ENCODE measurements at regions not wholly inside any gene's neighbourhood (a gene's known extent, or its start where the extent isn't known, plus 50 kb on each side); places are given as distances from the start of the nearest gene placed in this dataset.
"Not testable (repeated sequence)": the region's sequence is repeated elsewhere in the genome, so short reads cannot be mapped to it uniquely, and the experiment has no call there.

DNA sequence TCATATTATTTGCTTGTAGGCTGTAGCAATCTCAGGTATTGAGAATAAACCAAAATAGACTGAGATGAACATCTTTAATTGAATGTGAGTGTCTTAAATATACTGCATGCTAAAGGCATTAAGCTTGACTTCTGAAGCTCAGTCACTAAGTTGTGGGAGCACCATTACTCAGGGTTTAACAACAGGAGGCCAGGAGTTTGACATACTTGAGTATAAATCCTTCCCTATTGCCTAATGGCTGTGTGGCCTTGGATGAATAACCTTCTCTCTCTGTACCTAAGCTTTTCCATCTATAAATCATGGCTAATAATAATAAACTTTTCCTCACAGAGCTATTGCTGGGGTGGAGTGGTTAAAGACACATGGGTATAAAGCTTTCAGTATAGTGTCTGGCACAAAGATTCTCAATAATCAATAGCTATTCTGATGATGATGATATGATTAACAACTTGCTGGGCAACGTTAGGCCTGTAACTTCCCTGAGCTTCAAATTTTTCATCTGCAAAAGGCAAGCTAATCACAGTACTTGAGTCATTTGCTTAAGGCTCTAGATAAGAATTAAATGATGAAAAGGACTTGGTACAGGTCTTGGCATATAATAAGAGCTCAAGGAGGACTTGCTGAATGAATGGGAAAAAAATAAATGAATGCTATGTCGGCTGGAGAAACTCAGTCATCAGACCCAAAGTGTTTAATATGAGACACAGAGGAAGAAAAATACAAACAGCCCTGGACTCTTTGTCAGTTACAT lies 174.0 kb upstream of the IL12B start:
- DNase-seq = no peak

DNA sequence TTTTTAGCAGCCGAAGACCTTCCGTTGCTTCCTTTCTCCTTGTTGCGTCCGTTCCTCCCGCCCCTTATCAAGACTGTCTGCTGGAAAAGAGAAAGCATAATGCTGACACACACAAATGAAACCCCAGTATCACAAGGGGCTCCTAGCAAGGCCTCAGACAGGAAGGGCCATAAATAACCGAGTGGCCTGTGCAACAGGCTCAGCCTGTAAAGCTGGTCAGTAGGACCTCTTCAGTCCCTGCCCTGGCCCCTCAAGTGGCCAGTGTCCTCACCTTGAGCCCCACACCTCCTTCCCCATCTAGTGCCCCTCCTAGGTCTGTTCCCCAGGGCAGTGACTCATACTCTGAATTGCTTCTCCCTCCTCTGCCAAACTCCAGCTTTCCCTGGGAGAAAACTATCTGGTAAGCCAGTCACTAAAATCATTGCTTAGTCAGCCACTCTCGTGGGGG lies 174.6 kb upstream of the IL12B start:
- DNase-seq = no peak

- no peak for DNase-seq
These were observed 176.8 kb upstream of the IL12B start for GRCh38 chr5:159507055-159507454.

GRCh38 chr5:159507661-159508060 lies 177.4 kb upstream of the IL12B start:
- no peak for DNase-seq

DNA sequence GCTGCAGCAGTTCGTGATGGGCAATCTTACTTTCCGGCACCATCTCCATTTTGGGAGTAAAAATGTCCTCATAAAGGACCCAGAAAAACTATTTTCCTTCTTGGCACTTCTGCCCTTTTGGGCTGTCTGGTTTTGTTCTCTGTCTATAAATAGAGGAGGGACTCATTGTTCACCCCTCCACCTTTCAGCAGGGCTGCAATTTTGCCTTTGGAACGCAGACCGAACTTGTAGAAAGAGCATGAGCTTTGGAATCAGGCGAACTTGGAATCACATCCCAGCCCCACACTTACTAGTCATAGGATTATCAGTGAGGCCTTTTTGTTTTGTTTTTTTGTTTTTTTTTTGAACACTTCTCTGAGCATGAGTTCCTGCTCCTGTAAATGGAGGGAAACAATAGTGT lies 178.1 kb upstream of the IL12B start:
- DNase-seq = no peak

DNA sequence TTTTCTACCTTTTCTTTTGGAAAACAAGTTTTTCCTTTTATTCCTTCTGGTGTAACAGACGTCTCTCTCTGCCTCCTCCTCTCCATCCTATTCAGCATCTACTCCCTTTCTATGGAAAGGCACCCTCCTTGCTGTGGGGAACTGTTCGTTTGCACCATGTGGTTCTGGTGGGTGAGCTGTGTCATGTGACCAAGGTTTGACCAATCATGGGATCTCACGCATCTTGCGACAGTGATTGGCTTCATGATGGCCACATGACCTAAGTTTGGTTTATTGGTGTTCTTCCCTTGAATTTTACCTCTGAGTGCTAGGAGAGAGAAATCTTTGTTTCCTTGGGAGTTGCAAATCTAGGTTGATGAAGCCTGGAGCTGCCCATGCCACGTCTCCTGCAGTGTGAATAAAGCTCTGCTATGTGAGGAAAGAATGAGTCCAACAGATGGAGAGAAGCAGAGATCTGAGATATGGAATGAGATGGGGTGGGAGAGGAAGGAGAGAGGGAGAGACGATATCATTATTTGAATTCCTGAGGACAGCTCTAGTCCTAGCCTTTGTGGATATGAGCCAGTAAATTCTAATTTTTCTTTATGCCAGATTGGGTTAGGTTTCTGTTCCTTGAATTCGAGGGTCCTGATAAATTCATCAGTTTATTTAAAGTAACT lies 178.8 kb upstream of the IL12B start:
- no peak for DNase-seq

DNA sequence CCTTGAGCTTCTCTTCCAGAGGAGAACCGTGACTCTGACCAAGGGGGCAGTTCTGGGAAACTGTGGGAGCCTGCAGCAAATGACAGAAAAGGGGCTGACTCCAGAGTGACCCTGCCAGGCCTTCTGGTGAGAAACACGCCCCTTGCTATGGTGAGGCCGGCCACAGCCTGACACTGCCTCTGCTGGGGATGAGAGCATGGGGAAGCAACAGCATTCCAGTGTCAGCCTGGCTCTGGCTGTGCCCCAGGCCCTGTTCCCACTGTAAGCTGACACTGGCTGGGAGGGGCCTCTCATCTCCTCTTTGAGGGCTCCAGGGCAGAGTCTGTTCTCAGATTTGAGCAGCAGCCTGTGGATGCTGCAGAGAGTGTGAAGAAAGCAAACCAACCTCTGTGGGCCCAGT lies 180.0 kb upstream of the IL12B start:
- no peak for DNase-seq

- no peak for DNase-seq
These were observed 181.3 kb upstream of the IL12B start for GRCh38 chr5:159511570-159511969.

DNA sequence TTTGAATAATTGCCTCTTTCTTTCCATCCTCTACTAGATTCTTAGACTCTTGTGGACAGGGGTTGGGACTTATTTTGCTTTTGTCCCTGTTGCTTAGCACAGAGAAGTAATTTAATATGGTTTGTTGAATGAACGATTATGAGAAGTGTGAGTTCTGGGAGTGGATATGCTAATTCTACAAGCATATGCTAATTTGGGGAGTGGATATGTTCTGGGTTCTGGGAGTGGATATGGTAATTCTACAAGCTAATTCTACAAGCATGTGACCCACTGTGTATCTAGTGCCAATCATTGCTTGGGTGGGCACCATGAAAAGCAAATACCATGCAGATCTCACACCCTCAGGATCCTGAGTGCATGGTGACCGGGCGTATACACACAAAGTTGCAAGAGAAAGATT lies 181.8 kb upstream of the IL12B start:
- DNase-seq = no peak

DNA sequence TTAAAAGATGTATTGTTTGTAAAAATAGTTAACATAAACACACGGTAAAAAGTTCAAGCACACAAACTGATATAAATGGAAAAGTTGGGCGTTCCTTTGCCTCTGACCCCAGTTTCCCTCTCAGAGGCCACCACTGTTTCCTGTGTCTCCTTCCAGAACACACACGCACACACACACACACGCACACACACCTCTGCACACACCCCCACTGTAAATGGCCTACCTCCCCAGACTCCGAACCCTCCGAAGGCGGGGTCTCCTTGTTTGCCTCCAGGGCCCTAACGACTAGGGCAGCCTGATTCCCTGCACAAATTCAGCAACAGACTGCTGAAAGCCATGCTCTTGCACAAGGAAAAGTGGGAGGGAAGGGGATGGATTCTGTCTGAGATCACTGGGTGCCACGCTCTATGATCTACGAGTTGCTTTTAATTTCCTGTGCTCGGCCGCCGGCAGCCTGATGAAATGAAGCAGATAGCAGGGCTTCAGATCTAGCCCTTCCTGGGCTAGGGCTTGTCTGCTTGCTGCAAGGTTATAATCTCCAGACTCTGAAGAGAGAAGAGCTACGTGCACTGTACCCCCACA lies 184.0 kb upstream of the IL12B start:
- DNase-seq = no peak

- DNase-seq = no peak
These were observed 184.9 kb upstream of the IL12B start for GRCh38 chr5:159515197-159515596.

GRCh38 chr5:159515909-159516415 lies 185.7 kb upstream of the IL12B start:
- no peak for DNase-seq

GRCh38 chr5:159518371-159518770 lies 188.1 kb upstream of the IL12B start:
- no peak for DNase-seq

DNA sequence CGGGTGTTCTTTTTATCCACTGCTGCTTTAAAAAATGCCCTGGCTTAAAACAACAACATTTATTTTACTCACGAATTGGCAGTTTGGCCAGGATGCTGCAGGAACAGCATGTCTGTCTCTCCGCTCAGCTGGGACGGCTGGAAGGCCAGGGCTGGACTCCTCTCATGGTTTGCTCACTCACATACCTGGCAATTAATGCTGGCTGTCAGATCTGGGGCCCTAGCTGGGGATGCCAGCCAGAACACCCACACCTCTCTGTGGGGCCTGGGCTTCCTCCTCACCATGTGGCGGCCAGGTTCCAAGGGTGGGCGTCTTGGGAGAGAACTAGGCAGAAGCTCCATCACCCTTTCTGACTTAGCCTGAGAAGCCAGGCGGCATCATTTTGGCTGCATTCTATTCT lies 189.1 kb upstream of the IL12B start:
- no peak for DNase-seq

GRCh38 chr5:159522841-159523240 lies 192.6 kb upstream of the IL12B start:
- DNase-seq = no peak

- not testable (repeated sequence) for DNase-seq
These were observed 194.0 kb upstream of the IL12B start for GRCh38 chr5:159524279-159524678.

DNA sequence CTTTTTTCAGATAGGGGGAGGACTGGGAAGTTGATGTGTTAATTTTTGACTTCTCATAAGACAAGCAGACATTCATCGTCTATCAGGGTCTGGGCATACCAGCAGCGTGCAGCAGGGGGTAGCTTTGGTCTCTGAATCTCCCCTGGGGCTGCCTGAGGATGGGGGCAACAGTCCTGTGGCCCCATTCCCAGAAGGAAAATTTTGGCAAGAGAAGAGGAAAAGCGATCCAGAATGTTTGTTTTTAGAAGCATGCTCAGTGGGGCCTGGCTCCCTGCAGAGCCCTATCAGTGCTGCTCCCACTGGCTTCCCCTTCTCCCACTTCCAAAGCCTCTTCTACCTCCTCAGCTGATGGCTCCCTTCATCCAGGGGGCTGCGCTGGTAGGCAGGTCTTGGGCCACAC lies 194.8 kb upstream of the IL12B start:
- DNase-seq = no peak

DNA sequence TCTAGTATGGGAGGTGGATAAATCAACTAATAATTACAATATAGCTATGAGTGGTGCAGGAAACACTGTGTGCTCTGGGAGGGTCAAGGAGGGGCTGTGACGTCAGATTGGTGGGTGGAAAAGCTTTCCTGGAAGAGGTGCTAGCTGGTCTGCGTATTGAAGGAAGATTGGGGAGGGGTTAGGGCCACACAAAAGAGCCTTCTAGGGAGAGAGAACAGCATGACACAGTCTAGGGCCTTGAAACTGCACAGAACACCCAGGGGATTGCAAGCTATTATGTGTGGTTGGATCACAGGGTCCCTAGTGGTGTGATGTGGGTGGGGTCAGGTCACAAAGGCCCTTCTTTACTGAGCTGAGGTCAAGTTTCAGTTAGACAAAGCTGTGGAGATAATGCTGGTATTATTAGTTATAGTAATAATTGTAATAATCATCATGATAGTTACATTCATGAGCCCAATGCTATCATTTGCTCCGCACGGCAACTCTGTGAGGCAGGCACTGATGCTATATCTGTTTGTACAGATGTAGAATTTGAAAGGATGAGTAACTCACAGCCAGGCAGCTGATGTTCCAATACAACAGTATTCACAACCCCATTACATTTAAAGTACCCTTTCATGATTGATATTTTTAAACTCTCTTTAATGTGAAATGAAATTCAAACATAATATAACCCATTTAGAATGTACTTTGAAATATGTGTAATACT lies 197.4 kb upstream of the IL12B start:
- no peak for DNase-seq

DNA sequence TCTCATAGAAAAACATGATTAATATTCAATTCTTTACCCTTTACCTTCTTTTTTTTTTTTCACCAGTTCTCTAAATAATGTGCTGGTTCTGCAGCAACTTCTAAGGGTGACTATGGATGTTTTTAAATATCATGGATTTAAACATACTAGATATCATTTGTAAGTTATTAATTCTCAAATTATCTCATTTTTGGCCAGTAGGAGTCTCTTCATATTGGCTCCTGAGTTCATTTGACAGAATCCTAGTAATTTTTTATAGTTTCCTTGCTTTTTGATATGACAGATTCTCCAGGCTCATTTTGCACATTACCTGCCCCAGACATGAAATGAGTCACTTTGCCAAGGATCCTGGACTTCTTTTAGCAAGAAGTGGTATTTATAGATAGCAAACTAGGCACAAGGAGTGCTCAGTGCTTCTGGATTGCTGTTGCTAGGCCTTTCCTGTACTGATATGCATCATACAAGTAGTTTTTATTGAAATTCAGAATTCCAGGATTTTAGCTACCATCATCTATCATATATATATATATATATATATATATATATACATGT lies 201.3 kb upstream of the IL12B start:
- no peak for DNase-seq

- DNase-seq = no peak
These were observed 202.9 kb upstream of the IL12B start for GRCh38 chr5:159533197-159533596.

DNA sequence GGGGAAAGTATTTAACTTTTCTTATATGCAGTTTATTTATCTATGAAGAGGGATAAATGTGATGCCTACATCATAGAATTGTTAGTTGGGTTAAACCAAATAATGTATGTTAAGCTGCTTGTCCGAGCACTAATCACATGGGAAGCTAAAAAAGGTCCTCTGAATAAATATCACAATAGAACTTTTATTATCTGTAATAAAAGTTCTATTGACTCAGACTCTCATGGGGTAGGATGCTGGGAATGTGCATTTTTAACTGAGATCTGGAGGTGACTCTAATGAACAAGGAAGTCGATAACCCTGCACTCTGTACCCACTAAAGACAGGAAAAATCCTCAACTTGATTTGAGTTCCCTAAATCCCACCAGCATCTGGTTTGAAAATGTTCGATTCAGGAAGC lies 205.9 kb upstream of the IL12B start:
- no peak for DNase-seq

GRCh38 chr5:159536646-159537045 lies 206.4 kb upstream of the IL12B start:
- DNase-seq = no peak

GRCh38 chr5:159539678-159540077 lies 209.4 kb upstream of the IL12B start:
- no peak for DNase-seq

All from NCI-H2081 treated with DMSO at 0.1 percent for 48 hours (cell line).